Mammary epithelial cell (primary cell): ENCODE measurements at regions not wholly inside any gene's neighbourhood (a gene's known extent, or its start where the extent isn't known, plus 50 kb on each side); places are given as distances from the start of the nearest gene placed in this dataset.

Experiments used
- EZH2 ChIP-seq: IDR thresholded peaks from 2 replicates; pipeline ENCODE4 v1.6.1; 2012; ENCODE audit warnings: low read length, inconsistent platforms, borderline replicate concordance
- TF ChIP-seq, protein P1 (sequence below), 2 donors: IDR thresholded peaks in 1 of 2; conservative IDR thresholded peaks in 1 of 2; 2 replicates each; pipeline ENCODE4 v1.5.1; 2011 to 2012; ENCODE audit warnings: inconsistent platforms in 2 of 2, low read length in 2 of 2, mild to moderate bottlenecking in 2 of 2, control low read depth in 1 of 2, low read depth in 1 of 2; ENCODE audit not compliant: insufficient read depth in 1 of 2; ENCODE audit errors: extremely low read depth in 1 of 2

DNA sequence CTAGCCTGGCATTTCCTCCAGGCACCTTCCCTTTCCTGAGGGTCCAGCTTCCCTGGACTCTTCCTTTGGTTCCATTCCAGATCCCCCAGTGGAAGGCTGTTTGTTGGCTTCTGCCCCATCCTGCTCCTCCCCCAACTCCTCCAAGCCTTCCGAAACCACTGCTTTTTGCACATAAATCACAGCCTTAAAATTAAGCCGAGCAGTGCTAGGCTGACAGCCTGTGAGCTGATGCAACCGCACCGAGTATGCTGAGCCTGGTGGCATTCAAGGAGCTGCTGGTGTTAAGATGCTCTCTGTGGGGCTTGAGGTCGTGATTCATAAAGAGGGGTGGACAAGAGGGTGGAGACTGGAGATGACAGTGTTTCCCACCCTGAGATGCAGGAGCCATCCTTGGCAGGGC lies 266.6 kb upstream of the C1orf174 start:
- TF ChIP-seq, protein P1, sequence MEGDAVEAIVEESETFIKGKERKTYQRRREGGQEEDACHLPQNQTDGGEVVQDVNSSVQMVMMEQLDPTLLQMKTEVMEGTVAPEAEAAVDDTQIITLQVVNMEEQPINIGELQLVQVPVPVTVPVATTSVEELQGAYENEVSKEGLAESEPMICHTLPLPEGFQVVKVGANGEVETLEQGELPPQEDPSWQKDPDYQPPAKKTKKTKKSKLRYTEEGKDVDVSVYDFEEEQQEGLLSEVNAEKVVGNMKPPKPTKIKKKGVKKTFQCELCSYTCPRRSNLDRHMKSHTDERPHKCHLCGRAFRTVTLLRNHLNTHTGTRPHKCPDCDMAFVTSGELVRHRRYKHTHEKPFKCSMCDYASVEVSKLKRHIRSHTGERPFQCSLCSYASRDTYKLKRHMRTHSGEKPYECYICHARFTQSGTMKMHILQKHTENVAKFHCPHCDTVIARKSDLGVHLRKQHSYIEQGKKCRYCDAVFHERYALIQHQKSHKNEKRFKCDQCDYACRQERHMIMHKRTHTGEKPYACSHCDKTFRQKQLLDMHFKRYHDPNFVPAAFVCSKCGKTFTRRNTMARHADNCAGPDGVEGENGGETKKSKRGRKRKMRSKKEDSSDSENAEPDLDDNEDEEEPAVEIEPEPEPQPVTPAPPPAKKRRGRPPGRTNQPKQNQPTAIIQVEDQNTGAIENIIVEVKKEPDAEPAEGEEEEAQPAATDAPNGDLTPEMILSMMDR (conservative IDR thresholded peaks at IDR 0.05 in 1 of 2, IDR thresholded peaks at IDR 0.05 in 1 of 2; ENCODE audit: extremely low read depth in 1 of 2, insufficient read depth in 1 of 2, low read depth in 1 of 2, low read length in 2 of 2), result no peak
- TF ChIP-seq EZH2, result no peak
